HepG2 (cell line): ENCODE measurements at regions not wholly inside any gene's neighbourhood (a gene's known extent, or its start where the extent isn't known, plus 50 kb on each side); places are given as distances from the start of the nearest gene placed in this dataset.
A peak's percentile ranks its signal among the peaks of the same experiment; 100 is the strongest.

ENCODE experiments used
- ATAC-seq: fragments of 200-7000 bp; cut with Tn5 transposase; 3 replicates; pipeline ENCODE4 v1.9.1; 2020; ENCODE audit warnings: mild to moderate bottlenecking, moderate library complexity
- BruUV-seq: library from RNA; stranded (reverse); fragments of 400-500 nt; replicated peaks from 2 replicates; lab custom pipeline; 2021; lab: Mats Ljungman, UMichigan
- CTCF ChIA-PET: fragments of 300-600 bp; formaldehyde crosslinking; extraction: SDS; loops from one replicate; lab custom pipeline; 2021; ENCODE audit warnings: low total read pairs, inconsistent platforms, low intra/inter-chr PET ratio; lab: Yijun Ruan, JAX
- POLR2A ChIA-PET: fragments of 350-600 bp; sonication (Branson Sonifier 250); formaldehyde crosslinking; loops from one replicate; lab custom pipeline; 2020; ENCODE audit warnings: antibody characterized with exemption, inconsistent platforms; lab: Yijun Ruan, JAX
- DNase-seq: peaks from one replicate; pipeline ENCODE4 v3.0.0-alpha.2; 2015; ENCODE audit warnings: low spot score
- FAIRE-seq: peaks from 3 replicates; lab custom pipeline; 2011; peaks lifted over from hg19 to GRCh38; lab: Jason Lieb, UNC
- H2AFZ ChIP-seq: one replicate; pipeline ENCODE4 v1.6.1; 2011; ENCODE audit warnings: low read length, inconsistent platforms
- H3K27ac ChIP-seq: fragments of 300-600 bp; 3 replicates; pipeline ENCODE4 v1.8.0; 2011; ENCODE audit warnings: mixed run types, mild to moderate bottlenecking, mixed read lengths, low read length, inconsistent platforms; ENCODE audit not compliant: insufficient read depth; ENCODE audit errors: extremely low read length
- H3K27me3 ChIP-seq, 2 experiments: fragments of 200-600 bp in 1 of 2; 2 replicates in 1 of 2; 3 replicates in 1 of 2; pipeline versions ENCODE4 v1.6.0 to v1.8.0; 2011; ENCODE audit warnings: low read length in 2 of 2, mild to moderate bottlenecking in 2 of 2, moderate library complexity in 2 of 2, inconsistent platforms in 1 of 2; ENCODE audit not compliant: insufficient read depth in 2 of 2, control insufficient read depth in 1 of 2
- H3K36me3 ChIP-seq, 2 experiments: fragments of 200-600 bp in 1 of 2; replicated peaks in 1 of 2; 2 replicates in 1 of 2; 3 replicates in 1 of 2; pipeline versions ENCODE4 v1.5.1 to v1.8.0; 2011; ENCODE audit warnings: low read length in 2 of 2, inconsistent platforms in 1 of 2; ENCODE audit not compliant: insufficient read depth in 2 of 2, control insufficient read depth in 1 of 2
- H3K4me1 ChIP-seq: 2 replicates; pipeline ENCODE4 v1.5.1; 2012; ENCODE audit warnings: low read length, inconsistent platforms; ENCODE audit not compliant: insufficient read depth
- H3K4me2 ChIP-seq: 2 replicates; pipeline ENCODE4 v1.6.0; 2011; ENCODE audit warnings: low read depth, low read length, inconsistent platforms
- H3K4me3 ChIP-seq, 3 experiments: fragments of 200-600 bp in 1 of 3; sonication (generic), shearing (Covaris generic) in 1 of 3; replicated peaks in 1 of 3; 2 replicates each; pipeline ENCODE4 v1.5.1; 2011 to 2016; ENCODE audit warnings: low read length in 3 of 3, inconsistent platforms in 2 of 3, low read depth in 2 of 3, mild to moderate bottlenecking in 2 of 3, control low read depth in 1 of 3, mixed read lengths in 1 of 3; ENCODE audit not compliant: insufficient read depth in 1 of 3
- H3K79me2 ChIP-seq: one replicate; pipeline ENCODE4 v1.6.1; 2011; ENCODE audit warnings: low read length, inconsistent platforms; ENCODE audit not compliant: insufficient read depth
- H3K9ac ChIP-seq: 2 replicates; pipeline ENCODE4 v1.6.0; 2011; ENCODE audit warnings: mild to moderate bottlenecking, low read depth, low read length, inconsistent platforms; ENCODE audit not compliant: insufficient read depth
- H3K9me3 ChIP-seq: 2 replicates; pipeline ENCODE4 v1.5.1; 2012; ENCODE audit warnings: mild to moderate bottlenecking, low read length
- H4K20me1 ChIP-seq: 2 replicates; pipeline ENCODE4 v1.6.0; 2011; ENCODE audit warnings: inconsistent platforms, mild to moderate bottlenecking, low read length, moderate library complexity; ENCODE audit not compliant: insufficient read depth
- EHMT2 ChIP-seq: fragments of 200-600 bp; sonication (generic); IDR thresholded peaks from 2 replicates; pipeline ENCODE4 v1.7.0; 2017; ENCODE audit warnings: antibody characterized with exemption, low read depth, low read length, borderline replicate concordance
- HDAC1 ChIP-seq: sonication (generic); formaldehyde crosslinking; IDR thresholded peaks from 2 replicates; pipeline ENCODE4 v1.5.1; 2020; ENCODE audit warnings: mild to moderate bottlenecking, missing genetic modification reagents
- HNF4A ChIP-seq: sonication (generic); formaldehyde crosslinking; IDR thresholded peaks from 2 replicates; pipeline ENCODE4 v1.4.0; 2020; ENCODE audit warnings: missing genetic modification reagents
- HNF4G ChIP-seq, 2 experiments: sonication (generic) in 1 of 2; formaldehyde crosslinking in 1 of 2; IDR thresholded peaks; 2 replicates each; pipeline versions ENCODE4 v1.4.0 to v1.6.1; 2011 to 2020; ENCODE audit warnings: borderline replicate concordance in 2 of 2, low read depth in 2 of 2, mild to moderate bottlenecking in 2 of 2, low read length in 1 of 2, missing genetic modification reagents in 1 of 2, moderate library complexity in 1 of 2
- SAP130 ChIP-seq: IDR thresholded peaks from 2 replicates; pipeline ENCODE4 v1.6.1; 2016; ENCODE audit warnings: low read depth
- XRCC5 ChIP-seq: fragments of 200-400 bp; formaldehyde crosslinking; optimal IDR thresholded peaks from 2 replicates; pipeline ENCODE3; 2017; ENCODE audit warnings: mild to moderate bottlenecking, low read length
- ZNF776 ChIP-seq: sonication (generic); formaldehyde crosslinking; IDR thresholded peaks from 2 replicates; pipeline ENCODE4 v1.4.0; 2020; ENCODE audit warnings: mild to moderate bottlenecking, missing genetic modification reagents
- WGBS: methylation state at CpG from one replicate; pipeline ENCODE4 v1.1.6; 2017; ENCODE audit warnings: low lambda C conversion rate; 5-methylcytosine and 5-hydroxymethylcytosine counted together
- in situ Hi-C: cut with HindIII; loops from 2 replicates; pipeline ENCODE4 v1.10.0; 2017; ENCODE audit warnings: low pct_unique_long_range_greater_than_20kb; ENCODE audit not compliant: extremely low pct_ligation_motif_present
- intact Hi-C: fragments of 100-400 bp; cut with micrococcal nuclease; formaldehyde crosslinking; loops from one replicate; pipeline ENCODE4 v1.10.0; 2022; ENCODE audit not compliant: unreplicated experiment

DNA sequence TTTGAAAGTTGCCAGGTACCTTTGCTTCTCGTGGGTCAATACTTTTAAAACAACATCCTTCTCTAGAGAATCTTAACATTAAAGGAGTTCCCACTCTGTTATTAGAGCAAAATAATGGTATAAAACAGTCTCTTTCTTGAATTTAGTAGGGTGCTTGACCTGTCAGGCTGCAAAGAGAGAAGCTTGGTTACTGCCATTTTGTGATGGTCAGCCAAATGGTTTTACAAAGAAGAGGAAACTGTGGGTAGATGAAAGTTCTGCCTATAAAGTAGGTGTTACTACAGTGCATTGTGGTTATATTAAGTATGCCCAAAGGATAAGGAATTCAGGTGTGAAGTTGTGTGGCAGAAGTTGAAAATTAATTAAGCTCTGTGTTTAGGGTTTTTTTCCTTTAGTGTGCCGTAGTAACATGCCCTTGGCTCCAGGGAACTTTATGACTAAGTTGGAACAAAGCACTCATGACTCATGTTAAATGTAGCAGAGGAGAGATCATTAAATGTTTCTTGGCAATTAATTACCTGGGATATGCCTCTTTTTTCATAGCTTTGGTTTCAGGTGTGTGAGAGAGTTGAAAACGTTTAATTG is 354.0 kb upstream of the KITLG start:
- FAIRE-seq = no peak
- H3K4me2 ChIP-seq = no peak overlapping the region
- ChIA-PET POLR2A (no interaction called here), CTCF (no interaction called here)
- no peak for TF ChIP-seq HDAC1 (CRISPR knock-in tag)
- TF ChIP-seq EHMT2 = no peak
- TF ChIP-seq ZNF776 = no peak
- no peak for TF ChIP-seq XRCC5
- no TSS peak for BruUV-seq
- H3K79me2 ChIP-seq = no peaks in the 10 kb centered on the region
- intact Hi-C loops (no loop called here), in situ Hi-C loops (no loop called here)
- H3K9me3 ChIP-seq = no peaks in the 10 kb centered on the region
- H3K27ac ChIP-seq = no peak overlapping the region
- H3K36me3 ChIP-seq = no peaks in the 10 kb centered on the region
- no peak overlapping the region for H2AFZ ChIP-seq
- no peak for DNase-seq
- 68% methylated on average over 3 of the region's 3 CpGs for WGBS
- H3K9ac ChIP-seq = no peak overlapping the region
- no peak overlapping the region for H3K4me3 ChIP-seq
- H3K27me3 ChIP-seq = no peaks in the 10 kb centered on the region
- peaks cover 33% of the 10 kb centered on the region for H3K4me1 ChIP-seq
- ATAC-seq = no peak
- no peaks in the 10 kb centered on the region for H4K20me1 ChIP-seq

DNA sequence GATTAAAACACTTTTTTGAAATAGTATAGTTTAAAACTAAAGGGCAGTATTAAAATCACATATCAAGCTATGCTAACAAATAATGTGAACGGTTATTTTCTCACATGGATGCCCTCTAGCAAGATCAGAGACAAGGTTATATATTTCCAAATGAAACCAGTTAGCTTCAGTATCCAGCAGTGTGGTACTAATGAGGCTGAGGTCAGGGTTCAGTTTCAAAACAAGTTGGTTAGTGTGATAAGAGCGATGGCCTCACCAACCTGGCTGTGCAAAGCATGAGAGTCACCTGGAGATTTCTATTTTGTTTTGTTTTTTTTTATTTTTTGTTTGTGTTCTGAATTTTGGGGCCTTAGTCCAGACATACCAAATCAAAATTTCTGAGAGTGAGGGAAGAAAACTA is 352.2 kb upstream of the KITLG start:
- Histone ChIP-seq H3K79me2 (no peaks in the 10 kb centered on the region), H3K9me3 (no peaks in the 10 kb centered on the region), H3K4me1 (peaks cover 33% of the 10 kb centered on the region), H3K27me3 (no peaks in the 10 kb centered on the region), H3K36me3 (no peaks in the 10 kb centered on the region), H3K4me3 (no peak overlapping the region), H4K20me1 (no peaks in the 10 kb centered on the region), H2AFZ (no peak overlapping the region), H3K27ac (no peak overlapping the region), H3K4me2 (peak overlapping the region; percentile 41), H3K9ac (no peak overlapping the region)
- CTCF ChIA-PET = no interaction called here
- 0% methylated on average over 2 of the region's 2 CpGs for WGBS
- peak; percentile 45; the same call in 1 of the 2 replicates for TF ChIP-seq HNF4A
- TF ChIP-seq HNF4G (IDR thresholded peaks at IDR 0.05; ENCODE audit: borderline replicate concordance, low read depth, low read length) = 0 out of 2 replicates have a peak, but pooled peaks have one; percentile 16
- TF ChIP-seq HNF4G (CRISPR knock-in tag; IDR thresholded peaks at IDR 0.05; ENCODE audit: borderline replicate concordance, low read depth) = no peak
- no peak for TF ChIP-seq SAP130
- POLR2A ChIA-PET = no interaction called here
- DNase-seq (peak; percentile 47), ATAC-seq (peak; percentile 82), FAIRE-seq (no peak)
- BruUV-seq = no TSS peak
- intact Hi-C loops (no loop called here), in situ Hi-C loops (no loop called here)
